NCI-H748 (cell line): ENCODE measurements at regions not wholly inside any gene's neighbourhood (a gene's known extent, or its start where the extent isn't known, plus 50 kb on each side); places are given as distances from the start of the nearest gene placed in this dataset.
"Not testable (repeated sequence)": the region's sequence is repeated elsewhere in the genome, so short reads cannot be mapped to it uniquely, and the experiment has no call there.

Source experiments
- DNase-seq: peaks from one replicate; lab custom pipeline; 2025; ENCODE audit not compliant: unreplicated experiment; lab: John Stamatoyannopoulos, UW

- DNase-seq, result no peak
These were observed 71.4 kb upstream of the SLC7A14 start for GRCh38 chr3:170657312-170657711.

GRCh38 chr3:170656284-170656683 is 70.4 kb upstream of the SLC7A14 start:
- no peak for DNase-seq

- no peak for DNase-seq
These were observed 67.9 kb upstream of the SLC7A14 start for GRCh38 chr3:170653801-170654200.

GRCh38 chr3:170651260-170651845 is 65.5 kb upstream of the SLC7A14 start:
- DNase-seq, result no peak

- not testable (repeated sequence) for DNase-seq
These were observed 64.7 kb upstream of the SLC7A14 start for GRCh38 chr3:170650557-170650956.

GRCh38 chr3:170644711-170645110 is 58.8 kb upstream of the SLC7A14 start:
- no peak for DNase-seq

- DNase-seq, result no peak
These were observed 58.0 kb upstream of the SLC7A14 start for GRCh38 chr3:170643831-170644230.

GRCh38 chr3:170642882-170643601 is 57.2 kb upstream of the SLC7A14 start:
- no peak for DNase-seq

- no peak for DNase-seq
These were observed 55.8 kb upstream of the SLC7A14 start for GRCh38 chr3:170641510-170642236.

- DNase-seq, result no peak
These were observed 54.9 kb upstream of the SLC7A14 start for GRCh38 chr3:170640737-170641171.

GRCh38 chr3:170638988-170639387 is 53.1 kb upstream of the SLC7A14 start:
- no peak for DNase-seq

- DNase-seq, result no peak
These were observed 51.4 kb upstream of the SLC7A14 start for GRCh38 chr3:170637306-170637705.

GRCh38 chr3:170636400-170636973 is 50.6 kb upstream of the SLC7A14 start:
- no peak for DNase-seq
